Ishikawa (cell line): ENCODE measurements at regions not wholly inside any gene's neighbourhood (a gene's known extent, or its start where the extent isn't known, plus 50 kb on each side); places are given as distances from the start of the nearest gene placed in this dataset.

Experiments
- CEBPB ChIP-seq: IDR thresholded peaks from 2 replicates; pipeline ENCODE4 v1.6.1; 2012
- CREB1 ChIP-seq: IDR thresholded peaks from 2 replicates; pipeline ENCODE4 v1.6.1; 2012; ENCODE audit warnings: low read depth
- EGR1 ChIP-seq: IDR thresholded peaks from 2 replicates; pipeline ENCODE4 v1.6.1; 2012
- EP300 ChIP-seq: IDR thresholded peaks from 2 replicates; pipeline ENCODE4 v1.6.1; 2012; ENCODE audit warnings: borderline replicate concordance
- NFIC ChIP-seq: IDR thresholded peaks from 2 replicates; pipeline ENCODE4 v1.6.1; 2012
- RAD21 ChIP-seq: IDR thresholded peaks from 2 replicates; pipeline ENCODE4 v1.6.1; 2012; ENCODE audit warnings: low read depth
- TAF1 ChIP-seq: IDR thresholded peaks from 2 replicates; pipeline ENCODE4 v1.6.1; 2012; ENCODE audit warnings: low read depth, mild to moderate bottlenecking
- TEAD4 ChIP-seq: IDR thresholded peaks from 2 replicates; pipeline ENCODE4 v1.6.1; 2012
- YY1 ChIP-seq: IDR thresholded peaks from 2 replicates; pipeline ENCODE4 v1.6.1; 2012; ENCODE audit warnings: low read depth
- ZBTB7A ChIP-seq: IDR thresholded peaks from 2 replicates; pipeline ENCODE4 v1.6.1; 2012; ENCODE audit warnings: low read depth
- TF ChIP-seq, protein P1 (sequence below): IDR thresholded peaks from 2 replicates; pipeline ENCODE4 v1.6.1; 2012
- TF ChIP-seq, protein P2 (sequence below): IDR thresholded peaks from 2 replicates; pipeline ENCODE4 v1.6.1; 2012
- TF ChIP-seq, protein P3 (sequence below): IDR thresholded peaks from 2 replicates; pipeline ENCODE4 v1.6.1; 2012; ENCODE audit warnings: low read depth, mild to moderate bottlenecking

DNA sequence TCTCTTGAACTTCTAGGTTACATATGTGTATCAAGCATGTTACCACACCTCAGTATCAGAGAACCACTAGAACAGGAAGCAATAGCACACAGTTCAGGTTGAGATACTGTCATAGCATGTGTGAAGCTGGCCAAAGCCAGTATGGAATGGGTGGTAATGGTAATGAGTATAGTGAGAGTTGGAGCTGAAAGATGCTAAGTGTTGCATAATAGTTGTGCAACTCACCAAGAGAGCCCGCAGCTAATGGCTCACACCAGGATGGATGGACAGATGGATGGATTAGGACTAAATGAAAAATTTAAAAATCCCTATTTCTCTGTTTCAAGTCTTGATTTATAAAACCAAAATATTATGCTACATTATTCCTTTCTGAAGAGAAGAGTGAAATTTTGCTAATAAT lies 53.4 kb upstream of the KCNN2 start:
- TF ChIP-seq, protein P1, sequence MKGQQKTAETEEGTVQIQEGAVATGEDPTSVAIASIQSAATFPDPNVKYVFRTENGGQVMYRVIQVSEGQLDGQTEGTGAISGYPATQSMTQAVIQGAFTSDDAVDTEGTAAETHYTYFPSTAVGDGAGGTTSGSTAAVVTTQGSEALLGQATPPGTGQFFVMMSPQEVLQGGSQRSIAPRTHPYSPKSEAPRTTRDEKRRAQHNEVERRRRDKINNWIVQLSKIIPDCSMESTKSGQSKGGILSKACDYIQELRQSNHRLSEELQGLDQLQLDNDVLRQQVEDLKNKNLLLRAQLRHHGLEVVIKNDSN, result no peak
- no peak for TF ChIP-seq YY1
- no peak for TF ChIP-seq CEBPB
- TF ChIP-seq ZBTB7A, result no peak
- no peak for TF ChIP-seq EP300
- no peak for TF ChIP-seq RAD21
- no peak for TF ChIP-seq CREB1
- no peak for TF ChIP-seq NFIC
- TF ChIP-seq, protein P2, sequence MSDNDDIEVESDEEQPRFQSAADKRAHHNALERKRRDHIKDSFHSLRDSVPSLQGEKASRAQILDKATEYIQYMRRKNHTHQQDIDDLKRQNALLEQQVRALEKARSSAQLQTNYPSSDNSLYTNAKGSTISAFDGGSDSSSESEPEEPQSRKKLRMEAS, result no peak
- no peak for TF ChIP-seq EGR1
- TF ChIP-seq TEAD4, result no peak
- TF ChIP-seq, protein P3, sequence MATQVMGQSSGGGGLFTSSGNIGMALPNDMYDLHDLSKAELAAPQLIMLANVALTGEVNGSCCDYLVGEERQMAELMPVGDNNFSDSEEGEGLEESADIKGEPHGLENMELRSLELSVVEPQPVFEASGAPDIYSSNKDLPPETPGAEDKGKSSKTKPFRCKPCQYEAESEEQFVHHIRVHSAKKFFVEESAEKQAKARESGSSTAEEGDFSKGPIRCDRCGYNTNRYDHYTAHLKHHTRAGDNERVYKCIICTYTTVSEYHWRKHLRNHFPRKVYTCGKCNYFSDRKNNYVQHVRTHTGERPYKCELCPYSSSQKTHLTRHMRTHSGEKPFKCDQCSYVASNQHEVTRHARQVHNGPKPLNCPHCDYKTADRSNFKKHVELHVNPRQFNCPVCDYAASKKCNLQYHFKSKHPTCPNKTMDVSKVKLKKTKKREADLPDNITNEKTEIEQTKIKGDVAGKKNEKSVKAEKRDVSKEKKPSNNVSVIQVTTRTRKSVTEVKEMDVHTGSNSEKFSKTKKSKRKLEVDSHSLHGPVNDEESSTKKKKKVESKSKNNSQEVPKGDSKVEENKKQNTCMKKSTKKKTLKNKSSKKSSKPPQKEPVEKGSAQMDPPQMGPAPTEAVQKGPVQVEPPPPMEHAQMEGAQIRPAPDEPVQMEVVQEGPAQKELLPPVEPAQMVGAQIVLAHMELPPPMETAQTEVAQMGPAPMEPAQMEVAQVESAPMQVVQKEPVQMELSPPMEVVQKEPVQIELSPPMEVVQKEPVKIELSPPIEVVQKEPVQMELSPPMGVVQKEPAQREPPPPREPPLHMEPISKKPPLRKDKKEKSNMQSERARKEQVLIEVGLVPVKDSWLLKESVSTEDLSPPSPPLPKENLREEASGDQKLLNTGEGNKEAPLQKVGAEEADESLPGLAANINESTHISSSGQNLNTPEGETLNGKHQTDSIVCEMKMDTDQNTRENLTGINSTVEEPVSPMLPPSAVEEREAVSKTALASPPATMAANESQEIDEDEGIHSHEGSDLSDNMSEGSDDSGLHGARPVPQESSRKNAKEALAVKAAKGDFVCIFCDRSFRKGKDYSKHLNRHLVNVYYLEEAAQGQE, result no peak
- no peak for TF ChIP-seq TAF1
